Bronchial epithelial cell (primary cell): ENCODE measurements at regions not wholly inside any gene's neighbourhood (a gene's known extent, or its start where the extent isn't known, plus 50 kb on each side); places are given as distances from the start of the nearest gene placed in this dataset.

Experiments used
- DNase-seq: peaks from one replicate; pipeline ENCODE4 v3.0.0-alpha.2; 2010; ENCODE audit warnings: low read depth
- FAIRE-seq: peaks from 2 replicates; lab custom pipeline; 2011; peaks lifted over from hg19 to GRCh38; lab: Jason Lieb, UNC
- H3K27me3 ChIP-seq: 2 replicates; pipeline ENCODE4 v1.5.1; 2011; ENCODE audit warnings: low read length; ENCODE audit not compliant: control insufficient read depth, insufficient read depth
- H3K36me3 ChIP-seq: 2 replicates; pipeline ENCODE4 v1.5.1; 2011; ENCODE audit warnings: low read length; ENCODE audit not compliant: control insufficient read depth, insufficient read depth
- H3K4me3 ChIP-seq: 2 replicates; pipeline ENCODE4 v1.5.1; 2011; ENCODE audit warnings: mild to moderate bottlenecking, low read depth, low read length, control low read depth
- CTCF ChIP-seq: IDR thresholded peaks from 2 replicates; pipeline ENCODE4 v1.5.1; 2011; ENCODE audit warnings: mild to moderate bottlenecking, moderate library complexity, low read length, control low read depth, inconsistent platforms; ENCODE audit not compliant: insufficient read depth, severe bottlenecking

GRCh38 chr12:18819484-18819883 lies 81.6 kb downstream of the CAPZA3 start:
- no peak for TF ChIP-seq CTCF
- no peak for FAIRE-seq
- Histone ChIP-seq H3K36me3 (no peaks in the 10 kb centered on the region), H3K4me3 (no peak overlapping the region), H3K27me3 (no peaks in the 10 kb centered on the region)
- no peak for DNase-seq

- no peak overlapping the region for H3K4me3 ChIP-seq
- DNase-seq: no peak
- no peaks in the 10 kb centered on the region for H3K27me3 ChIP-seq
- FAIRE-seq: peak; percentile 23
- TF ChIP-seq CTCF: no peak
- no peaks in the 10 kb centered on the region for H3K36me3 ChIP-seq
Observed at GRCh38 chr12:18823461-18823860, 85.5 kb downstream of the CAPZA3 start.

- H3K27me3 ChIP-seq: no peaks in the 10 kb centered on the region
- DNase-seq (no peak), FAIRE-seq (no peak)
- no peak overlapping the region for H3K4me3 ChIP-seq
- H3K36me3 ChIP-seq: no peaks in the 10 kb centered on the region
- TF ChIP-seq CTCF: no peak
Observed at GRCh38 chr12:18824287-18824686, 86.4 kb downstream of the CAPZA3 start.

- H3K27me3 ChIP-seq: no peaks in the 10 kb centered on the region
- no peaks in the 10 kb centered on the region for H3K36me3 ChIP-seq
- H3K4me3 ChIP-seq: no peak overlapping the region
- DNase-seq (no peak), FAIRE-seq (no peak)
- TF ChIP-seq CTCF: no peak
Observed at GRCh38 chr12:18825138-18825537, 87.2 kb downstream of the CAPZA3 start.

- FAIRE-seq (no peak), DNase-seq (peak; percentile 3)
- Histone ChIP-seq H3K36me3 (no peaks in the 10 kb centered on the region), H3K27me3 (no peaks in the 10 kb centered on the region), H3K4me3 (no peak overlapping the region)
- TF ChIP-seq CTCF: no peak
Observed at GRCh38 chr12:18827913-18828312, 90.0 kb downstream of the CAPZA3 start.

- peak; percentile 8 for DNase-seq
- H3K36me3 ChIP-seq: no peaks in the 10 kb centered on the region
- FAIRE-seq: no peak
- no peaks in the 10 kb centered on the region for H3K27me3 ChIP-seq
- H3K4me3 ChIP-seq: no peak overlapping the region
- TF ChIP-seq CTCF: no peak
Observed at GRCh38 chr12:18828483-18828882, 90.6 kb downstream of the CAPZA3 start.
